GM18502 (cell line): ENCODE measurements at regions not wholly inside any gene's neighbourhood (a gene's known extent, or its start where the extent isn't known, plus 50 kb on each side); places are given as distances from the start of the nearest gene placed in this dataset.

ENCODE experiments used
- ATAC-seq: cut with Tn5 transposase; IDR thresholded peaks from one replicate; pipeline ENCODE4 v1.9.1; 2021; ENCODE audit warnings: mild to moderate bottlenecking; ENCODE audit not compliant: unreplicated experiment, poor library complexity

DNA sequence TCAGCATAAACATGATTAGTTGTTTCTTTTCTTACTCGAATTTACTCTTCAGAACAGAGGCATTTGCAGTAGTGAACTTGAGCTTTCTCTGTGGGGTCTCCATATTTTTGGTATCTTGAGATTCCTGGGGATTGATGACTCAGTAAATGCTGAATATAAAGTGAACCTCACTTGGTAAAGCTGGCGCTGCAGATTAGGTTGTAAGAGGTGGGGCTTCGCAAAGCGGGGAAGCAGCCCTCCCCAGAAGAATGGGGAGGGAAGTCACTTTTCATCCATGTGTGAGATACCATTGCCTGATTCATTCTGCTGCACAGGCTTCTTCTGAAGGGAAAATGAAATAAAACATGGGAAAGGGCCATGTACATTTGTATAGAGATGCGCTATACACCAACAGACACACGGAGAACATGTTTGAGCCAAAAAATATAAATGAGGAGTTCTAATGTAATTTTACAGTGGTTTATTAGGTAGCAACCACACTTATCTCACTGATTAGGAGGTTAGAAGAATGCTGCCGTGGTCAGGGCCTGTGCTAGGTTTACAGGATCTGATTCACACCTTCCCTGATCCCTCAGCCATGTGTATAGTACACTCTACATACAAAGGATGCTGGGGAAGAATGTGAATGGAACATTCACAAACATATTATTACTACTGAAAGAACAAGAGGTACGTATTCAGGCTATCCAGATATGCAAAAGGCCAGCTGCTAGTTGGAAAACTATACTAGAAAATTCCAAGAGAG is 63.5 kb downstream of the DNTTIP2 start:
- no peak for ATAC-seq

GRCh38 chr1:93814795-93815340 is 64.1 kb downstream of the DNTTIP2 start:
- ATAC-seq = no peak

- peak; percentile 76 for ATAC-seq
Observed at GRCh38 chr1:93814059-93814794, 64.8 kb downstream of the DNTTIP2 start.

DNA sequence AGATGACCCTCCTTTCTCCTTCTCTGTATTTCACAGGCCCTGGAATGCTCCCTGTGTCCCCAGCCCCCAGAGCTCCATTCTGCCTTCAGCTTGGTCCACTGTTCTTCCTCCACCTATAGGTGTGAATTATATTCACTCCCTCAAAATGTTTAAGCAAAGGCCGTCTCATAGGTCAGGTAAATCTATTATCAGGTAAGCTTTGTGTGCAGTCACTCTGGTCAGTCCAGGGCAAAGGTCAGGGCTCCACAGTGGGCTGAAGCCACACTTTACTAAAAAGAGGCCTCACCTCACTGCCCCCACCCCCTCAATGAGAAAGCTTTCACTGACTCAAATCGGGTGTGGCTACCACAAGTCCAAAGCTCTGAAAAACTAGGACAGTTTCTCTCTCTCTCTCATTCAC is 65.9 kb downstream of the DNTTIP2 start:
- no peak for ATAC-seq

GRCh38 chr1:93811326-93812065 is 67.5 kb downstream of the DNTTIP2 start:
- ATAC-seq = no peak

- no peak for ATAC-seq
Observed at GRCh38 chr1:93810316-93810715, 68.7 kb downstream of the DNTTIP2 start.

DNA sequence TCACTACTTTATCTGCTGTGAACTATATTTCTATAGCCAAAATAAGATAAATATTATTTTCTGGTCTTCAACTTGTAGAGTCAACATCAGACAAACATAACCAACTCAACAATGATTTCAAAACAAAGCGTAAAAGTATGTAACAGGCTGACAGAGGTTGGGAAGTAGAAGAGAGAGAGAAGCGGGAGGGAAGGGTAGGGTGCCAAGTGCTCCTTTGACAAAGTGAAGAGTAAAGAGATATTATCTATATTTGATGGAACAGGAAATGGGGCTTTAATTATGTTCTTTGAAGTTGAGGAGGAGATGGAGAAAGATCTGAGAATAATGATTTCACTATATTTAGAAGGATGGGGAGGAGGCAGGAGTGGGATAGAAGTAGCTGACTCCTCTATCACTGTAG is 70.1 kb downstream of the DNTTIP2 start:
- ATAC-seq = no peak

- no peak for ATAC-seq
Observed at GRCh38 chr1:93807311-93807930, 71.6 kb downstream of the DNTTIP2 start.

GRCh38 chr1:93805027-93805610 is 73.9 kb downstream of the DNTTIP2 start:
- no peak for ATAC-seq

GRCh38 chr1:93804412-93804811 is 74.6 kb downstream of the DNTTIP2 start:
- no peak for ATAC-seq

- no peak for ATAC-seq
Observed at GRCh38 chr1:93801471-93801870, 77.5 kb downstream of the DNTTIP2 start.

- ATAC-seq = no peak
Observed at GRCh38 chr1:93800856-93801255, 78.2 kb downstream of the DNTTIP2 start.

DNA sequence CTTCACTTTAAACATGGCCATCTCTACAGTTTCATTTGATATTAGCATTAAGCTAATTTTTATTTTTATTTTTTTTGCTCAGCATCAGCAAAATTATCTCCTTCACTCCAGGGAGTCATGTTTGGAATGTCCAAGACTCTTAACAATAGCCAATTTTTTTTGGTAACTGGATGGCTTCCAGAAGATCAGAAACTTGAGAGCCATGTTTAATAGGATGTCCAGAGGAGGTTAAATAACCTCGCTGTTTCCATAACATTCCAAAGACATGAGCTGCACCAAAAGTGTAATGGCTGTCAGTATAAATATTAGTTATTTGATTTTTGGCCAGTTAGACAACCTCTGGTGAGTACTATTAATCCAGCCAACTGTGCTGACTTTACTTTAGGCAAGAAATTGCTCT is 80.7 kb downstream of the DNTTIP2 start:
- ATAC-seq = no peak

DNA sequence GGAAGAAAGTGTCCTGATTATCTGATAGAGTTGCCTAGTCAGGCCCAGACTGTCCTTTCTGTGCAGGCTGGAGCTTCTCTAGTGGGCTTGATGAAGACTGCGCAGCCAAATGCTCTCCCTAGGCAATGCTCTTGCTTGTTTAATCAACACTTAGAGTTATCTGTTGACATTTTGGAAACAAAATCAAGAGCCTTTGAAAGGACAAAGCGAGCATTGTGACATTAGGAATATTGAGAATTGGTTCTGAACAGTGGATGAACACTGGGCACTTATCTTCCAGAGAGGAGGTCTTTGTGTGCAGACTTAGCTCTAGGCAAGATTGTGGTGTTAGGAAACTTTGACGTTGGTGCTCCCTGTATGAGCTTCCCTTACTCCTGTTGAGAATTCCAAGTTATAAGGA is 94.5 kb downstream of the DNTTIP2 start:
- no peak for ATAC-seq

GRCh38 chr1:93783876-93784275 is 95.1 kb downstream of the DNTTIP2 start:
- ATAC-seq = no peak

GRCh38 chr1:93779540-93780165 is 98.0 kb upstream of the BCAR3 start:
- ATAC-seq = no peak

DNA sequence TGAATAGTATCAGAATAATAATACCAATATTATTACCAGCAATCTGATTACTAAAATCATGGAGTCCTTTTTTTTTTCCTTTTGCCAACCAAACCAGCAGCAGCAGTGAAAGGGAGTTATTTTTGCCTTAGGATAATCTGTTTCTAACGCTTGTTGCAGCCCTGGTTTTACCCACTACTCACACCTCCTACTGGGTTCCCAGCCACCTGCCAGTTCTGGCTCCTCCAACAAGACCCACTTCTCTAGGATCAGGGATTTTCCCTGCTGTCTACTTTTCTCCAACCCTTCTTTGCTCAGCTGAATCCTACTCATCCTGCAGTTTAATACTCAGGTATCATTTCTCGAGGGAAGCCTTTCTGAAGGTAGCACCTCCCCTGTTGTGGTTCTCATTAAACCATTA is 96.8 kb upstream of the BCAR3 start:
- ATAC-seq = no peak

DNA sequence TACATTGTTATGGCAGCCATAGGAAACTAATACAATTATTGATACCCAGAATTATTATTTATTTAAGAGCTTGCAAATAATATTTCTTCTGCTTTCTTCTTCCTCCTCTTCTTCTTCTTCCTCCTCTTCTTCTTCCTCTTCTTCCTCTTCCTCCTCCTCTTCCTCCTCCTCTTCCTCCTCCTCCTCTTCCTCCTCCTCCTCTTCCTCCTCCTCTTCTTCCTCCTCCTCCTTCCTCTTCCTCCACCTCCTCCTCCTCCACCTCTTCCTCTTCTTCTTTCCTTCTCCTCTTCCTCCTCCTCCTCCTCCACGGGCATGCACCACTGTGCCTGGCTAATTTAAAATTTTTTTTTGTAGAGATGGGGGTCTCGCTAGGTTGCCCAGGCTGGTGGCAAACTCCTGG is 95.6 kb upstream of the BCAR3 start:
- ATAC-seq = no peak

GRCh38 chr1:93776728-93777127 is 95.1 kb upstream of the BCAR3 start:
- no peak for ATAC-seq

DNA sequence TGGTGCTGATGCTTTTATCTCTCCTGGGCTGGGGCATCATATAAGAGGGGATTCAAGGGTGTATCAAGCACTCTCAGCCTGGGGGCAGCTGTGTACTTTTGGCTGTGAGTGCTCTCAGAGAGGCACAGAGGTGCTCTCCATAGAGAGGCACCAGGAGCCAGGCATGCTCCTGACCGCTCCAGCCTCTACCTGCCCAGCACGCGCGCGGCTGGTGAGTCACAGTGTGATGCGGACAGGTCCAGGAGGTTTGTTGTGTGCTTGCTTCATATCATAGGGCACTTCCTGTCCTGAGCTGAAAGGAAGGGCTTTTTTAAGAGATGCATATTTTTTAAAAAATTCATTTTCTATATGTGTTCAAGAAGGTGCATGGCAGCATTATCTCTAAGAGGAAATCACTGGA is 93.6 kb upstream of the BCAR3 start:
- no peak for ATAC-seq
